ENCODE measurements at regions not wholly inside any gene's neighbourhood (a gene's known extent, or its start where the extent isn't known, plus 50 kb on each side); places are given as distances from the start of the nearest gene placed in this dataset.

DNA sequence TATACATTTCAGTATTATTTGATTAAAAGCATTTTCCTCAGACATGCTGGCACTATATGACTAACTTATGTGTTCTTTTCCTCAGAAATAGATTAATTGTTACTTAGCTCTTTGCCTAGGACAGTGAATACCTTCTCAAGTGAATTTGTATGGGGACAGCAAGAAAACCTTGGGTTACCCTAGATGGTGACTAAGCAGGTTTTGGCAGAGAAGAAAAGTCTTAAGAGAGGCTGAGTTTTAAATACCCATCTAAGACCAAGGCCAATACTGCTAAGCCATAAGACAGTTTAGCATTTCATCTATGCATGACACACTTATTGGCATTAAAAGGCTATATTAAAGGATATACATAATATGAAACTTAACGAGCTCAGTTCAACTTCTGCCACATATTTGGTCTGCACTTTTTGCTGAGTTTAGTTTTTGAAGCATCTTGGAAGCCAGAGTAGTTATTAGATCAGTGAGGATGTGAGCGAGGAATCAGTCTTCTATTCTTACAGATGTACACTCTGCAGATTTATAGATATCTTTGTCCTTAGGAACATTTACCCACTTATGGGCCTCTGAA, 54.6 kb upstream of the FAM3C start:
- no peak for DNase-seq (ENCODE audit: low read depth)

DNA sequence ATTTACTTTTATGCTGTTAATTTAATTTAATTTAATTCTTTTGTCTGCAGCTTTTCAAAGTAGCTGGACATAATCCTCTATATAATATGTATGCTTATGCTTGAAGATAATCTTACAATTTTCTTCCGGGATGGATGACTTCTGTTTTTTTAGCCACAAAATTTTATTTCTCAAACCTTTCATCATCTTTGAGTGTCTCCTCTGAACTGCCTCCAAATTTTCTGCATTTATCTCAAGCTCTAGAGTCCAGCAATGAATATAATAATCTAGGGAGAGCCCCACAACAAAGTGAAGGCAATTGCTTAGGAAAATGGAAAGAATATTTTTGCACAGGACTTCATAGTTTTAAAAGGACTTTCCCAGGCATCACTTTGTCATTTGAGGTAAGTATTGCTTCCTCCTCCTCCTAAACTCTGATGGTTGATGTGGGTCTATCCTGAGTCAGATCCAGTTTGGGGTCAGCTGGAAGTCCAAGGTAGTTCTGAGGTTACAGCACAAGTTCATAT, 53.7 kb upstream of the FAM3C start:
- DNase-seq (ENCODE audit: low read depth): no peak

DNA sequence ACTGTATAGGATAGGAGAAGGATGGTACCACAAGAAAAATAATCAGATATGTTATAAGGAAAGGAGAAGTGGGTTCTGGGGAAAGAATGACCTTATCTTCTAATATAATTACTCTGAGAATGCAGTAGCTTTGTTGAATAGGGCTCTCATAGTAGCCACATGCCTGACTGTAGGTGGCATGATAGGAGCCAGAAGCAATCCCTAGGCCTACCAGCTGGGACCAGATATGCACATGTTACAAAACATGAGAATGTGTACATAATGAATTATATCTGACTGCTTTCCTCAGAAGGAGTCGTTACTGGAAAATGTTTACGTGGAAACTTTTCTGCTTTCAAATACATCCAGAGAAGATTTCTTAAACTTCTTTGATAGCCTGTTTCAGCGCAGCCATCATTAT, 53.2 kb upstream of the FAM3C start:
- DNase-seq (ENCODE audit: low read depth): no peak

DNA sequence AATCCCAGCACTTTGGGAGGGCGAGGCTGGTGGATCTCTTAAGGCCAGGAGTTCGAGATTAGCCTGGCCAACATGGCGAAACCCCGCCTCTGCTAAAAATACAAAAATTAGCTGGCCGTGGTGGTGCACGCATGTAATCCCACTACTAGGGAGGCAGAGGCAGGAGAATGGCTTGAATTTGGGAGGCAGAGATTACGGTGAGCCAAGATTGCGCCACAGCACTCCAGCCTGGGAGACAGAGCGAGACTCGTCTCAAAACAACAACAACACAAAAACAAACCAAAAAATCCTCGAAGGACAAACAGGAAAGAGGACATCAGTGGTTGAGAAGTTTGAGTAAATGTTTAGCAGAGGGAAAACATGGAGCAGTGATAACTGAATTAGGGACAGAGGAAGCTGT, 52.3 kb upstream of the FAM3C start:
- no peak for DNase-seq (ENCODE audit: low read depth)

- no peak for DNase-seq (ENCODE audit: low read depth)
These were observed 51.8 kb upstream of the FAM3C start for GRCh38 chr7:121447911-121448300.

DNA sequence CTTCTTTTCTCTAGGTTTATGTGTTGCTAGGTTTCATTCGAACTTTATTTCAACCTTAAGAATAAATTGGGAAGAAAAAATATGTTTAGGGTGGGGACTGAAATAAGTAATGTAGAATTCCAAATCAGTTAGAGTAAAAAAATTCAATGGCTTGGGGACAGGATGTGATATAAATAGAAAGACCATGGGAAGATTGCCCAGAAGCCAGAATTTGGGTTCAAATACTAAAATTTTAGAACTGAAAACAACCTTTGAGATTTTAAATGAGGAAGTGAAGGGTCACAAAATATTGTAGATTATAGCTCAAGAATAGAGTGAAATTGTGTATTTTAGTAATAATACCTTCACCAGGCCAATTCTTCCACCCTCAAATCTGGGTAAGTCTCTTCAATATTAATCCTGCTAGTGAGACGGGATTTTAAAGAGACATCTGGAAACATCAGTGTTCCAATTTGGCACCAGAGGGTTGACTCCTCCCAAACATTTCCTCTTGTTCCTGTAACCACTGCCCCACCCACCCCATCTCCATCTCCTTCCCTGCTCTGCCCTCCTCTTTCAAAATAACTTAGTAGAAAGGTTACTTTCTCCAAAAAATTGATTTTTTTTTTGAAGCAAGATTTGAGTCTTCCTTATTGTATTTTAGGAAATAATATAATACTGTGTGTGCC, 51.3 kb upstream of the FAM3C start:
- DNase-seq (ENCODE audit: low read depth): no peak

- no peak for DNase-seq (ENCODE audit: low read depth)
These were observed 50.4 kb upstream of the FAM3C start for GRCh38 chr7:121446526-121446925.
